ENCODE measurements at regions not wholly inside any gene's neighbourhood (a gene's known extent, or its start where the extent isn't known, plus 50 kb on each side); places are given as distances from the start of the nearest gene placed in this dataset.

DNA sequence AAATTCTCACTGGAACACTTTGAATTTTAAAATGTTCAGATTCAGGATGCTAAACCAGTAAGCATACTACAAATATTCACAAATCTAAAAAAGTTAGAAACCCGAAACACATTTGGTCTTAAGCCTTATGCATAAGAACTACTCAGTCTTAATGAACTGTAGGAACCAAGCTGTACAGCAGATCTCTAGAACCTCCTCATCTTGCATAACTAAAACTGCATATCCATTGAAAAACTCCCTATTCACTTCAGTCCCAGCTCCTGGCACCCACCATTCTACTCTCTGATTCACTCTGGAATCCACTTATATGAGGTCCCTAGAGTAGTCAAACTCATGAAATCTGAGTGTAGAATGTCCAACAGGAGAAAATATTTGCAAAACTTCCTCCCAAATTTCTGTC, 65.6 kb upstream of the CEACAM8 start:
- TF ChIP-seq, protein P1, sequence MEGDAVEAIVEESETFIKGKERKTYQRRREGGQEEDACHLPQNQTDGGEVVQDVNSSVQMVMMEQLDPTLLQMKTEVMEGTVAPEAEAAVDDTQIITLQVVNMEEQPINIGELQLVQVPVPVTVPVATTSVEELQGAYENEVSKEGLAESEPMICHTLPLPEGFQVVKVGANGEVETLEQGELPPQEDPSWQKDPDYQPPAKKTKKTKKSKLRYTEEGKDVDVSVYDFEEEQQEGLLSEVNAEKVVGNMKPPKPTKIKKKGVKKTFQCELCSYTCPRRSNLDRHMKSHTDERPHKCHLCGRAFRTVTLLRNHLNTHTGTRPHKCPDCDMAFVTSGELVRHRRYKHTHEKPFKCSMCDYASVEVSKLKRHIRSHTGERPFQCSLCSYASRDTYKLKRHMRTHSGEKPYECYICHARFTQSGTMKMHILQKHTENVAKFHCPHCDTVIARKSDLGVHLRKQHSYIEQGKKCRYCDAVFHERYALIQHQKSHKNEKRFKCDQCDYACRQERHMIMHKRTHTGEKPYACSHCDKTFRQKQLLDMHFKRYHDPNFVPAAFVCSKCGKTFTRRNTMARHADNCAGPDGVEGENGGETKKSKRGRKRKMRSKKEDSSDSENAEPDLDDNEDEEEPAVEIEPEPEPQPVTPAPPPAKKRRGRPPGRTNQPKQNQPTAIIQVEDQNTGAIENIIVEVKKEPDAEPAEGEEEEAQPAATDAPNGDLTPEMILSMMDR (IDR thresholded peaks at IDR 0.05) = no peak
- TF ChIP-seq POLR2A (IDR thresholded peaks at IDR 0.05) = no peak

All from esophagus squamous epithelium (tissue), 4 donors.